NCI-H524 (cell line): ENCODE measurements at regions not wholly inside any gene's neighbourhood (a gene's known extent, or its start where the extent isn't known, plus 50 kb on each side); places are given as distances from the start of the nearest gene placed in this dataset.

Source experiments
- DNase-seq, 2 experiments: peaks; one replicate each; lab custom pipeline; 2025; lab: John Stamatoyannopoulos, UW

DNA sequence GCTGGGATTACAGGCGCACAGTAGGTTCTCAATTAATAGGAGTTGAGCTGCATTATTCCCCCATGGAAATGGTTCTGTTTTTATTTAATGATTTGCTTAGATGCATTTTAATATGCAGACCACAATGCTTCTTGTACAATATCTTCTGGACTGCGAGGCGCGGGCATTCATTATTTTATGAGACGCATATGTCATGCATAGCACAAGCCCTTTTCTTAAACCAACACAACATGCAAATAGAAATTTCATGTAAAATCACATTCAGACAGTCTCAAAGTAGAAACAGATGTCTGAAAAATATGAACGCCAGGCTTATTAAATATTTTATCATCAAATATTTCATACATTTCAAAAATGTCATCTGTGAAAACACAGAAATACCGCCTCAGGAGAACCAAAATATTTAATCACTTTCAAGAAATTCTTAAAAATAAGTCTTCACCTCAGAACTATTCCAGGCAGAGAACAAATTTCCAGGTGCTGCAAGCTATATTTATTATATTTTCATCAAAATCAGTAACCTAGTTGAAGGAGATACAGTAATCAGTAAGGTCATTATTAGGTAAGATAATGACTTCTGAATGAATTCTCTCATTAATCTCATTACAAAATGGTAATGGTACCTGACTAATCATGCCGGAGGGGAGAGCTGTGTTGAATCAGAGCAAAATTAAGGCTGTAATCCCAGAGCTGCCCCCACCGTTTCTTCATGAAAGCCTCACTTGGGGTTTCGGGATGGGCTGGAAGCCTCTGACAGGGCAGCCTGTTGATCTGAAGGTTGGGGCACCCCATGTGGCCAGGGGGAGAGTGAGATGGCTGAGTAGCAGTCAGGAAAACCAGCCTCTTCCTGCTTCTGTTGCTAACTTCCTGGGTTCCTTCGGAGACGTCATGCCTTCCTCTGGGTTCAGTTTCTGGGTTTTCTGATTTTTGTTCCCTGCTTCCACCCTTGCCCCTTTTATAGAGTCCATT lies 133.9 kb upstream of the ZNF618 start:
- DNase-seq, result no peak

DNA sequence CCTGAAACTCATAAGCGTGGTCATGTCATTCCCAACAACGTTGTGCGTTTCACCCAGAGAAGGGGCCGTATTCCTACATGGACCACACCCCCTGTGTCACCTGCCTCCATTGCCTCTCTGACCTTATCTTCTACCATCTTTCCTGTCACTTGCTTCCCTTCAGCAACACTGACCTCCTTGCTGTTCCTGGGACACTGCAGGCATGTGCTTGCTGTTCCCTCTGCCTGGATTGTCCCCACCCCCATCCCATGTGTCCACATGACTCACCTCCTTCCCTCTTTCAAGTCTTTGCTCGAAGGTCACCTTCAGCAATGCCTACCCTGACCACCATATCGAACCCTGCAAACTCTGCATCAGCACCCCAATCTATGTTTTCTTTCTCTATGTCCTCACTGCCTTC lies 133.2 kb upstream of the ZNF618 start:
- no peak for DNase-seq

- no peak for DNase-seq
Measured at GRCh38 chr9:113746486-113746885, 129.6 kb upstream of the ZNF618 start.

DNA sequence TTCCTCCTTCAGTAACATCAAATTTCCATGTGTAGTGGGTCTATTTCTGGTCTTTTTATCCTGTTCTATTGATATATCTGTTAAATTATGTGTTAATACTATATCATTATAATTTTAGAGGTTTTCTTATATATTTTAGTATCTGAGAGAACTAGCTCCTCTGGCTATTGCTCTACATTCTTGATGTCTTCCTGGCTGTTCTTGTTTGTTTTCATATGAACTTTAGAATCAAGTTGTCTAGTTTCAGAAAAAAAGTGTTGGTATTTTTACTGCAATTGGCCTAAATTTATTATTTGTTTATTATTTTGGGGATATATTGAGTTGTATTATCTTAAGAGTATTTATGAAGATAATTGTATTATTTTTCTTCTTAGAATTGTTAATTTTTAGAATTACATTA lies 128.0 kb upstream of the ZNF618 start:
- no peak for DNase-seq

DNA sequence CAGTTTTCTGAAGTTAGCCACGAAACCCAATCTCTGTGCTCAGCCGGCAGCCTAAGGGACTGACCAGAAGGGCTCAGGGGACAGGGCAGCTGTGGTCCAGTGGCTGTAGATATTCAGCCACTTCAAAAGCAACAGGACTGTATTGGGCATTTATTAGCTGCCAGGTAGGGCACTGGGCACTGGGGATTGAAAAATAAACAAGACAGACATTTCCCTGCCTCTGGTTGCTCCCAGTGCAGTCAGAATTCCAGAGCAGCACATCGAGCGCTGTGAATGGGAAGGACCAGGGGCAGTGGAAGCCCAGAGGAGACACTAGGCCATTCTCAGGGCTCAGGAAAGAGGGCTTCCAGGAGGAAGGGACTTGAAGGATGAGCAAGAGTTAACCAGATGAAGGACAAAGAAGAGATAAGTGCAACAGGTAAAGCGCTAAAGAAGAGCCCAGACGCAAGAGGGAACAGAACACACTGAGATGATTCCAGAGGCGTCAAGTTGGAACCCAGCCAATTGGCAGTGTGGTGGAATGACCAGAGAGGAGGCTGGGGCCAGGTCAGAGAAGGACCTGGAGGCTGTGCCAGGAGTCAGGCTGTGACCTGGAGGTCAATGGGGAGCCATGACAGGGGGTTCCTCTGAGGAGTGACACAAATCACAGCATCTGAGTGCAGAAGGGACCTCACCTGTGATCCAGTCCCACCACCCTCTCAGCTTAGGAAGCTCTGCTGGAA lies 122.5 kb upstream of the ZNF618 start:
- DNase-seq, result no peak

DNA sequence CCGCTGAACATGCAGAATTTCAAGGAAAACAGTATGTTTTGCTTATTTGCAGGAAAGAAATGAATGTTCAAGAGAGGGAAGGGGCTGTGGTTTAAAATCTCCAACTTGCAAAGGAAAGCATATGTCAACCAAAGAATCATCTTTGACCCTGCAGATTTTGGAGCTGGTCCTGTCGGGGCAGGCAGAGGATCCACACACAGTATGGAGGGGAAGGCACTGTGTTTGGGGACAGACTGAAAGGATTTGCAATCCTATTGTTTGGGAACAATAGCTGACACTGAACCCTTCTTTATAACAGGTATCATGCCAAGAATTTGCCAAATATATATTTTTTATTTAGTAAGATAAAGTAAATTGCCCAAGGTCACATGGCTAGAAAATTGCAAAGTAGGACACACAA lies 121.4 kb upstream of the ZNF618 start:
- no peak for DNase-seq

DNA sequence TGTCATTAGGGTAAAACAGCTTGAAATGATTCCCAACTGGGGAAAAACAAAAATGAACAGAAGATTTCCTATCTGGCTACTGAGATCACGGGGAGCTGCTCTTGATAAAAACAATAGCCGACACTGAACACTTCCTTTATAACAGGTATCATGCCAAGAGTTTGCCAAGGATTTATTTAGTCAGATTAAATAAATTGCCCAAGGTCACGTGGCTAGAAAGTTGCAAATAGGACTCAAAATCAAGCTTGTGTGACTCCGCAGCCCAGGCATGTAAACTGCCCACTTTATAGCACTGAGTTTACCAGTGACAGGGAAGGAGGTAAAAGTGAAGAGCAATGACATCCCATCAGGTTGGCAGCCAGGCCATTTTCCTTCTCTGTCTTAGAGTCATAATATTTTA lies 120.7 kb upstream of the ZNF618 start:
- no peak for DNase-seq

DNA sequence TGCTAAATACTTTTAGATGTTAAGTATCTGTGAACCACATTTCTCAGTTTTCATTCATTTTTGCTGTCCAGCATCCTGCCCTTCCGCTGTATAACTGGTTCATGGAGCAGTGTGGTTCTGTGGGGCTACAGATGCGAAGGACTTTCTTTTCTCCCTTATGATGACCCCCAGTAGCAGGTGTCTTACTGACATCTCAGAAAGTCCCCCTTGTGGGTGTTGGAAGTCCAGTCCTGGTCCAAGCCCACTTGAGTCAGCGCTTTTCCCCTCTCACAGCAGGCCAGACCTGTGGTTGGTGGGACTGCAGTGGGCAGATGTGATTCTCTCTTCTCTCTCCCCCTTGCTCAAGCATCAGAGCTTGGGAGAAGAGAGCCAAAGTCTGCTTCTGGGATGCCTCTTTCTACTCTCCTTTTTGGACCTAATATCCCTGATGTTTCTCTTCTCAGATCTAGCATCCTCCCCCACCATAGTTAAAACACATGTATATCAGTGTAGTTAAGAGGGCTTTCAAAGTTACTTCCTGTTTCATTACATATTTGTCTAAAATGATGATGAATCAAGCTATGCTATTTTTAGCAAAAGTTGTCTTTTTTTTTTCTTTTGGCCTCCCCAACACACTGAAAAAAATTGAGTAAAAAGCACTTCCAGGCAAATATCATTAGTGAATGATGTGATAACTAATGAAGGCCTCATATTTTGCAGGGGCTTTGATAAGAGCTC lies 119.5 kb upstream of the ZNF618 start:
- no peak for DNase-seq

- no peak for DNase-seq
Measured at GRCh38 chr9:113763429-113763828, 112.7 kb upstream of the ZNF618 start.

DNA sequence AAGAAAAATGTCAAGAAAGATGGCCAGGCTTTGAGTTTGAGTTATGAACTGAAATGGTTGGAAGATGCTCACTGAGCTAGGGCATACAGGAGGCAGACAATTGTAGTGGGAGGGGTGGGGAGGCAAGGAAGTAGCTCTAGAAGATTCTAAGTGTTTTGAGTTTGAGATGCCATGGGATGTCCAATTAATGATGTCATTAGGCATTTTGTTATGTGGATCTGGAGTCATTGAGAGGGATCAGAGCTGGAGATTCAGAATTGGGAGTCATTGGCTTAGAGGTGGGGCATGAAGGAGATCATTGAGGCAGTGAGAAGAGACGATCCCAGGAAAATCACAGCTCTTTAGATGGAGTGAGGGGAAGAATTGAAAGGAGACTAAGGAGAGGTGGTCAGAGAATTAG lies 111.5 kb upstream of the ZNF618 start:
- DNase-seq, result no peak

DNA sequence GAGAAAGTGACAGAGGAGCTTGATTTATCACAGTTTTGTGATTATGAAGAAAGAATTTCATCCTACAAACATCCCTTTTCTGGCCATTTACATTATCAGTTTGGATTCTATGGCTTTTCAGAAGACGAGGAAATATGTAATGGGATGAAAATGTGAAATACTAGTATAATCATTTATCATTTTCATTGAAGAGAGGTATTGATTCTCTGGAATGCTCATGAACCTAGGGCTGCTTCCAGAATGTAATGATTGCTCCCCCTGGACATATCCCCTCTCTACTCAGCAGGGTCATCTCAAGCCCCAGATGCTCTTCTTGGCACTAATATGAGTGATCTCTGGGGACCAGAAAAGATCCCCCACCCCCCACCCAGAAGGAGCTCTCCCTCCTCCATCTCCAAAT lies 106.7 kb upstream of the ZNF618 start:
- no peak for DNase-seq

DNA sequence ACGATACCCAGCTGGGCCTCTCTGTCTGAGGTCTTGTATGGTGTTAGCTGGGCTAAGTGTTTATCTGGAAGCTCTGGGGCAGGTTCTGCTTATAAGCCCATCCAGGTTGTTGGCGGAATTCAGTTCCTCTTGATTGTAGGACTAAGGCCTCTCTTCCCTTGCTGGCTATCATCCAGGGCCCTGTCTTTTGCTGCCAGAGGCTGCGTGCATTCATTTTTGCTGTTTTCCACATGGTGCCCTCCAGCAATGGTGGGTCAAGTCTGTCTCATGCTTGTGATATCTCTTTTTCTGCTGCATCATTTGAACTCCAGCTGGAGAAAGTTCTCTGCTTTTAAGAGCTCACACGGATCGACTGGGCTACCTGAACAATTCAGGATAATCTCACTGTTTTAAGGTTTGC lies 105.7 kb upstream of the ZNF618 start:
- no peak for DNase-seq

GRCh38 chr9:113771199-113771598 lies 104.9 kb upstream of the ZNF618 start:
- no peak for DNase-seq

DNA sequence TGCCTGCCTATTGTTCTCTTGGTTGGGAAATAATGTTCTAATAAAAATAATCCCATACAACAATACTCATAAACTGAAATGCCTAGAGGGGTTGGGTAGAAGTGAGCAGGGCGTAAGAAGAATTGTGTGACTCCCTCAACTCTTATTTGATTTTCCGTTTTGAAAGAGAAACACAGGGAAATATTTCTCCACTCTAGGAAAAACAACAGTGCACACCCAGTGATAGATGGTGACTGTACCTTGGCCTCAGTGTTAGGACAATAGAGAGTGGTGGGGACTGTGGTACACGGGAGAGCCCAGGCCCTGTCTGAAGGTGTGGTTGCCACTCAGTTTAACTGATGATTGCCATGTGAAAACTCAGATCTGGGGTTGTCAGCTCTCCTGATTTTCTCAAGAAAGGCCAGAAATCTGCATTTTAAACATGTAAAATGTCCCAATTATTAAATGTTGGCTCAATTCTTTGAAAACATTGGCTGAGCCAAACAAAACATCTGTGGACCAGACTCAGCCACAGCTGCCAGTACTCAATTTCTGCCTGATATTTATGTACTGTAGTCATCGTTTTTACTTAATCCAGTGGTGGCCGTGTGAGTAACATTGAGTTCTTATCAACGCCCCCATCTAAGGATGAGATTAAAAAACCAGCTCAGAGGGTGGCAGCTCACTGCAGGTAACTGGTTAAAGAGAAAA lies 103.8 kb upstream of the ZNF618 start:
- no peak for DNase-seq

- DNase-seq, result no peak
Measured at GRCh38 chr9:113774963-113775362, 101.1 kb upstream of the ZNF618 start.

DNA sequence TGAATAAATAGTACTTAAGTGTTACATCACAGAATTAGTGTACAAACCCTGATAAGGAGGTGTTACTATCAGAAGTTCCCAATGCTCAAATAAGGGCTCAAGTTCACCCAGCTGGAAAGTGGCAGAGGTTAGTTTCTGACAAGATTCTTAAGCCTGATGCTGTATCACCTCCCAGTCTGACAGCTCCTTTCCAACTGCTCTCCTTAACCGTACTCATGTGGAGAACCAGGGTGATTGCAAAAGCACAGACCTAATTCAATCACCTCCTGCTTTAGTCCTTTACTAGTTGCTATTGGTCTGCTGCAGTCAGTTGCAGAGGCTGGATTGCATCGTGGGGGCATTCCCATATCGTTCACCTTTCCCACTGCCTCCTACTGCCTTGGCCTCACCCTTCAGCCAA lies 100.4 kb upstream of the ZNF618 start:
- no peak for DNase-seq

- no peak for DNase-seq
Measured at GRCh38 chr9:113776194-113776593, 99.9 kb upstream of the ZNF618 start.

- DNase-seq, result no peak
Measured at GRCh38 chr9:113781381-113781780, 94.7 kb upstream of the ZNF618 start.

- no peak for DNase-seq
Measured at GRCh38 chr9:113781896-113782295, 94.2 kb upstream of the ZNF618 start.

DNA sequence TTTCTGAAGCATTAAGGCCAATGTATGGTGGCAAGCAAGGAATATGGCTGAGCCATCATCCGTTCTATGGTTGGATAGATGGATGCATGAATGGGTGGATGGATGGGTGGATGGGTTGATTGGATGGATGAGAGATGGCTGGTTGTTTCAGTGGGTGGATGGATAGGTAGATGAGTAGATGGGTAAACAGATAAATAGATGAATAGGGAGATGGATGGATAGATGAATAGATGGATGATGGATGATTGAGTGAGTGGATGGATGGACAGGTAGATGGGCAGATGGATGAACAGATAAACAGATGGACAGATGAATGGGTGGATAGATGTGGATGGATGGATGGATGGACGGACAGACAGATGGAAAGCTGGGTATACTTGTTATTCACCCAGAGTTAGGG lies 92.6 kb upstream of the ZNF618 start:
- no peak for DNase-seq

DNA sequence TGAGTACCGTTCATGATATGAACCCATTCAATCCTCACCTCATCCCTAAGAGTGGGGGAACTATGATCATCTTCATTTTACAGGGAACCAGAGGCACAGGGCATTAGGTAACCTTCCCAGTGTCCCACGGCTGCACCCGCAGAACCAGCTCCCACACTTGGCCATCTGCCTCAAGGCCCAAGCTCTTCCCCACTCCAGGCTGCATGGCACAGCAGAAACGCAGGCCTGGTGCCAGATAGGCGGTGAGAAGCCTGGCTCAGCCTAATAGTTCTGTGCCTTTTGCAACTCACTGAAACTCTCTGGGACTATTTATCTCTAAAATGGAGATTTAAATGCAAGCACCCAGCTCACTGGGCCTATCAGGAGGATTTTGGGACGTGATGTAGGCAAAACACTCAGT lies 90.8 kb upstream of the ZNF618 start:
- DNase-seq, result no peak

DNA sequence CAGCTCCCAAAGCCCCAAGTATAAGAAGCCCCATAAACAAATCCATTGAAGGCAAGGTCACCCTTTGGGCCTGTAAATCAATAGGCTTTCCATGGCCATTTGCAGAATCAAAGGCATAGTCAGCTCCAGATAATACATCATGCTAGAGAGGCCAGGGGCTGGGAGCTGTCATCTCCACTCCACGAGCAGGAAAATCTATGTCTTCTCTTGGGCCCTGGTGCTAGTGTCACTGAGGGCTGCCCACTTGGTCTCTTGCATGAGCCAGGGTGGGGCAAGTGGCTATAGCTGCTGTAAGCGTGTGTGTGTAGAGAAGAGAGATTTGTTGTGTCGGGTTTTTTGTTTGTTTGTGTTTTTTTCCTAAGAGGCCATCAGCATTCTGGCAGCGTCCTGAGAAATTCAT lies 90.0 kb upstream of the ZNF618 start:
- no peak for DNase-seq
